GM19035 (cell line): ENCODE measurements at regions not wholly inside any gene's neighbourhood (a gene's known extent, or its start where the extent isn't known, plus 50 kb on each side); places are given as distances from the start of the nearest gene placed in this dataset.
"Not testable (repeated sequence)": the region's sequence is repeated elsewhere in the genome, so short reads cannot be mapped to it uniquely, and the experiment has no call there.

Experiments used
- ATAC-seq: cut with Tn5 transposase; IDR thresholded peaks from one replicate; pipeline ENCODE4 v1.9.1; 2021; ENCODE audit not compliant: unreplicated experiment

- ATAC-seq, result no peak
Observed at GRCh38 chr11:129503646-129504045, 128.0 kb downstream of the BARX2 start.

- no peak for ATAC-seq
Observed at GRCh38 chr11:129505266-129505665, 129.6 kb downstream of the BARX2 start.

- no peak for ATAC-seq
Observed at GRCh38 chr11:129508163-129508562, 132.5 kb downstream of the BARX2 start.

GRCh38 chr11:129528296-129528695, 152.6 kb downstream of the BARX2 start:
- ATAC-seq, result no peak

DNA sequence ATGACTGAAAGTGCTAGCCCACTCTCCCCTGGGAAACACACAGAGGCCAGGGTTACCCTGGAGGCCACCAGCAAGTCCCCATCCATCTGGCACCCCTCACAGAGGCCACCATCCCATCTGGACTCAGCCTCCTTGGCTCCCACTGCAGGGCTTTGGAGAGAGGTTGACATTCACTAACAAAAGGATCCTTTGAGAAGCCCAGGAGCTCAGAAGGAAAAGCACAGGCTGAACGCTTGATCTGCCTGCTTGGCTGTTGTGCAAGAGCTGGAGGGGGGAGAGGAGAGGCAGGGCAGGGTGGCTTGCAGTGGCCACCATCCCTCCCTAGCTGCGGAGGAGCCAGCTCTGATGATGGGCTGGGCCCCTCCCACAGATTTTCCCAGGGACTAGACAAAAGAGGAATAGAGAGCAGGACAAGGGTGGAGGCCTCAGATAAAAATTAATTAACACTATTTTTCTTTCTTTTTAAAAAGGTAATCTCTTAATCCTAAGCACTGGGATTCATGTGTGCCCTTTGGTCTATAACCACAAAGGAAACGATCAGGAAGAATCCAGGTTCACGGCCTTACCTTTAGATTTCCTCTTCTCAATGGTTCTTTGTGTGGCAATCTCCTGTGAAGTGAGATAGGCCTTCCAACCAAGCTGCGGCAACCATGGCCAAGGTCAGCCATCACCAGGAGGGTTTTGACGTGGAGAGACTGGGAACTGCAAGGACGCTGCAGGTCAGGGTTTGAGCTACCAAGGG, 154.7 kb downstream of the BARX2 start:
- ATAC-seq, result no peak

- ATAC-seq, result no peak
Observed at GRCh38 chr11:129533395-129533794, 157.7 kb downstream of the BARX2 start.

GRCh38 chr11:129536338-129536737, 160.7 kb downstream of the BARX2 start:
- ATAC-seq, result no peak

GRCh38 chr11:129538323-129538722, 162.7 kb downstream of the BARX2 start:
- ATAC-seq, result no peak

GRCh38 chr11:129543515-129544290, 168.1 kb downstream of the BARX2 start:
- no peak for ATAC-seq

- ATAC-seq, result no peak
Observed at GRCh38 chr11:129544691-129545090, 169.0 kb downstream of the BARX2 start.

DNA sequence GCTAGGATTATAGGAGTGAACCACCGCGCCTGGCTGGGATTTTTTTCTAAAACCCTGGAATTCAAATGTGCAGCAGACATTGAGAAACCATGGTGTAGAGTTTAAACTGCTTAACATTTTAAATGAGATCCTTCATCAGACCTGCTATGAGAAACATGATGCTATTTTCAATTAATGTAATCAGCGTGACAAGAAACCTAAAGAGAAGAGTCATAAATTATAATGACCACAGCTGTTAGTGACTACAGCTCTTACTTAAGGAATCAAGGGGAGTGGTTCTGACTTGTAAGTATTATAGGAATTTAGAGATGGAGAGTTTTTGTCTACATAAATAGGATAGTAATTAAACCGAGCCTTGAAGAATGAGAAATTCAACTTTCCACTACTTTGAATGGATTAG, 170.6 kb downstream of the BARX2 start:
- no peak for ATAC-seq

DNA sequence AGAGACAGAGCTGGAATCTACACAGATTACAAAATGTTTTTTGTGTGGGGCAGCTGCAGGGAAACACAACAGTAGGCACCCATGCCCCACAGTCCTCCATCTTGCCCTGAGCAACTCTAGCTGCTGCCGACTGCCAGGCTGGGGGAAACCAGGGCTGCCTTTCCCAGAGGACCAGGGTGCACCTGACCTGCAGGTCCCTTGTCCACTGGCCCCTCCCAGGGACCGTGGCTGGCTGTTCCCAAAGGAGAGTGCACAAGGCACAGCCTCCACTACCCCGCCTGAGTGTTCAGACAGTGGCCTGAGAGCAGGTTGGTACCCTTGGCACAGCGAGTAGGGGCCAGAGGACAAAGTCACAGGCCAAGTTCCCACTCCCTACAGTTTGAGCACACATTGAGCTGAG, 181.8 kb downstream of the BARX2 start:
- ATAC-seq, result no peak

- no peak for ATAC-seq
Observed at GRCh38 chr11:129569007-129569406, 193.4 kb downstream of the BARX2 start.

GRCh38 chr11:129572667-129573066, 197.0 kb downstream of the BARX2 start:
- ATAC-seq, result not testable (repeated sequence)

- no peak for ATAC-seq
Observed at GRCh38 chr11:129573161-129573560, 197.5 kb downstream of the BARX2 start.

GRCh38 chr11:129574431-129574830, 198.8 kb downstream of the BARX2 start:
- no peak for ATAC-seq

GRCh38 chr11:129576652-129577051, 201.0 kb downstream of the BARX2 start:
- no peak for ATAC-seq

DNA sequence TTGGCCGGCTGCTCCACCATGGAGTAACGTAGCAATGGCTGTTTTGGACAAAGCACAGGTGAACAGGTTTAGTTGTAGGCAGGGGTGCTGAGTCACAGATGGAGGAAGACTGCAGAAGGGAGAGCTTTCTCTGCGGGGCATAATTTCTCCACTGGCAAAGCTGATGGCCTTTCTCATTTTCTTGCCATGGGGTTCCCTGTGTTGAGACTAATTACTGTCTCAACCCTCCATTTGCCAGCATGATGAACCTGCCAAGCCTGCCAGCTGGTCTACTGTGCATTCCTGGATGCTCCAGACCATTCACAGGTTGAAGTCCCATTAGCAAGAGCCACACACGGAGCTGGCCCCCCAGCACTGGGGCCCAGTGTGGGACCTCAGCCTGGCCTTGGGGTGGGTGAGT, 202.4 kb downstream of the BARX2 start:
- ATAC-seq, result no peak

DNA sequence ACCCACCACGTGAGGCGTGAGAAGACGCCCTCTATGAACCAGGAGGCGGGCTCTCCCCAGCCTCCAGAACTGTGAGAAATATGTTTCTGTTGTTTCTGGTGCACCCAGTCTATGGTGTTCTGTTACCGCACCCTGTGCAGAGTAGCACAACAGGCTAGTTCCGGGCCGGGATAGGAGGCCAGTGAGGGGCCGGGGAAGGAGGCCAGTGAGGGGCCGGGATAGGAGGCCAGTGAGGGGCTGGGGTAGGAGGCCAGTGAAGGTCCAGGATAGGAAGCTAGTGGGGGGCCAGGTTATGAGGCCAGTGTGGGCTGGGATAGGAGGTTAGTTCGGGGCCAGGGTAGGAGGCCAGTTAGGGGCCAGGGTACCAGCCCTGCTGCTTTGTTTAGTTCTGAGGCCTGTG, 204.6 kb downstream of the BARX2 start:
- no peak for ATAC-seq

DNA sequence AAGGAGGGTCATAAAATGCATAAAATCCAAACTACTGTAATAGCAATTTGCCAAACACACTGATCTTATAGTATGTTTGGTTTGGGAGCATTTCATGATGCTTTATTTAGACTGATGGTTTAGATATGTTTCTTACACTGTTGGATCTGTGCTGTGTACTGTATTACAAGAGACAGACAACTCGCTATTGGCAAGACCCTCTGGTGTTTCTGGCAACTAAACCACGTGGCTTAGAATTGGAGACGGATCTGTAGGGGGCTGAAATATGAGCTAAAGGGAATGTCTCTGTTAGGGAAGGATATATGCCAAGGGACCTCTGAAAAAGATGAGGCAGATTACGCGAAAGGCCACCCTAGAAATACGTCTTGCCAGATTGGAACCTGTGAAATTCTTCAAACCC, 208.7 kb downstream of the BARX2 start:
- ATAC-seq, result no peak

DNA sequence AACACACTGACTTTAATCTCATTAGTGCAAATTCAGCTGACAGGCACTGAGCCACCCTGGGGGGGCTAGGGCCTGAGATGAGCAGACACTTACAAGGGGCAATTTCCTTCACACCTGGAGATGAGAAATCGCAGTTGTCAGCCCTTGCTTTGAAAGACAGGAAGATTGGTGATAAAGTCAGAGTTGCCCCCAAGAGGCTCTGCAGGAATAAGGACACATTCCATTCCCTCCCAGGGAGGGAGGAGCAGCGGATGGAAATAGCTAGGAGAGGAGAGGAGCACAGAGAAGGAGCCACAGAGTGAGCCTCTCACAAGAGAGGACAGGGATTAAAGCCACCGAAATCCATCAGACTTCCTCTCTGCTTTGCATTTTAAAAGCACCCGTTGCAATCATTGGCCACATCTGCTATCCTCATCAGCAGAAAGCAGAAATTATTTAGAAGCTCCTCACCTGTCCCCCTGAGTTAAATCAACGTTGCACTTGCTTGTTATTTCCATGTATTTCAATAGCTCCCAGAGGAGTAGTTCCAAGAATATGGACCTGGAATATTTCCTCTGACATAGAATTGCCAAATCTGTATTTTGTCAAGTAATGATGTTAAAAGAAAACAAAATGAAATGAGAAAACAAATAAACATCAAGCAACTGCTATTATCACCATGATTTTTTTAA, 213.7 kb downstream of the BARX2 start:
- ATAC-seq, result no peak
